HG02852 (cell line): ENCODE measurements at regions not wholly inside any gene's neighbourhood (a gene's known extent, or its start where the extent isn't known, plus 50 kb on each side); places are given as distances from the start of the nearest gene placed in this dataset.
"Not testable (repeated sequence)": the region's sequence is repeated elsewhere in the genome, so short reads cannot be mapped to it uniquely, and the experiment has no call there.

Experiments used
- ATAC-seq: cut with Tn5 transposase; IDR thresholded peaks from one replicate; pipeline ENCODE4 v1.9.1; 2021; ENCODE audit warnings: mild to moderate bottlenecking, moderate library complexity; ENCODE audit not compliant: unreplicated experiment

GRCh38 chr2:61774351-61774750 lies 79.5 kb downstream of the FAM161A start:
- no peak for ATAC-seq

- ATAC-seq, result no peak
These were observed 81.7 kb downstream of the FAM161A start for GRCh38 chr2:61771904-61772845.

- ATAC-seq, result no peak
These were observed 83.1 kb downstream of the FAM161A start for GRCh38 chr2:61770746-61771145.

GRCh38 chr2:61770298-61770697 lies 83.6 kb downstream of the FAM161A start:
- ATAC-seq, result no peak

GRCh38 chr2:61769093-61769675 lies 84.7 kb downstream of the FAM161A start:
- ATAC-seq, result no peak

GRCh38 chr2:61764035-61764800 lies 89.6 kb downstream of the FAM161A start:
- peak; percentile 98 for ATAC-seq

GRCh38 chr2:61763605-61764034 lies 90.2 kb downstream of the FAM161A start:
- peak; percentile 18 for ATAC-seq

GRCh38 chr2:61762292-61762691 lies 91.6 kb downstream of the FAM161A start:
- ATAC-seq, result no peak

- ATAC-seq, result no peak
These were observed 94.1 kb downstream of the FAM161A start for GRCh38 chr2:61759718-61760117.

- ATAC-seq, result no peak
These were observed 94.9 kb downstream of the FAM161A start for GRCh38 chr2:61759005-61759404.

GRCh38 chr2:61758159-61758558 lies 95.7 kb downstream of the FAM161A start:
- ATAC-seq, result no peak

- ATAC-seq, result no peak
These were observed 100.3 kb downstream of the FAM161A start for GRCh38 chr2:61753512-61753911.

- no peak for ATAC-seq
These were observed 103.2 kb downstream of the FAM161A start for GRCh38 chr2:61750624-61751023.

GRCh38 chr2:61742955-61743354 lies 110.9 kb downstream of the FAM161A start:
- ATAC-seq, result no peak

- ATAC-seq, result no peak
These were observed 116.0 kb downstream of the FAM161A start for GRCh38 chr2:61737841-61738240.

- no peak for ATAC-seq
These were observed 116.9 kb downstream of the FAM161A start for GRCh38 chr2:61736953-61737352.

- ATAC-seq, result no peak
These were observed 120.3 kb downstream of the FAM161A start for GRCh38 chr2:61733563-61733962.

GRCh38 chr2:61732787-61733186 lies 121.1 kb downstream of the FAM161A start:
- ATAC-seq, result no peak

- no peak for ATAC-seq
These were observed 126.1 kb downstream of the FAM161A start for GRCh38 chr2:61727746-61728145.

GRCh38 chr2:61726456-61727209 lies 127.2 kb downstream of the FAM161A start:
- no peak for ATAC-seq

GRCh38 chr2:61723364-61723763 lies 130.5 kb downstream of the FAM161A start:
- ATAC-seq, result not testable (repeated sequence)
